Adipocyte (in vitro differentiated cells): ENCODE measurements at regions not wholly inside any gene's neighbourhood (a gene's known extent, or its start where the extent isn't known, plus 50 kb on each side); places are given as distances from the start of the nearest gene placed in this dataset.

Experiments
- DNase-seq: peaks from one replicate; pipeline ENCODE4 v3.0.0-alpha.2; 2015; ENCODE audit warnings: low read depth
- H3K27me3 ChIP-seq: replicated peaks from 2 replicates; pipeline ENCODE4 v1.7.0; 2013; ENCODE audit warnings: mild to moderate bottlenecking, low read length, moderate library complexity; ENCODE audit not compliant: control insufficient read depth, insufficient read depth
- H3K36me3 ChIP-seq: 2 replicates; pipeline ENCODE4 v1.7.0; 2013; ENCODE audit warnings: low read length, mild to moderate bottlenecking, moderate library complexity; ENCODE audit not compliant: control insufficient read depth, insufficient read depth, severe bottlenecking
- H3K4me1 ChIP-seq: 2 replicates; pipeline ENCODE4 v1.7.0; 2013; ENCODE audit warnings: mild to moderate bottlenecking, low read length, moderate library complexity; ENCODE audit not compliant: control insufficient read depth, insufficient read depth
- H3K4me3 ChIP-seq: 2 replicates; pipeline ENCODE4 v1.7.0; 2013; ENCODE audit warnings: mild to moderate bottlenecking, low read length, moderate library complexity
- H3K9ac ChIP-seq: 2 replicates; pipeline ENCODE4 v1.7.0; 2013; ENCODE audit warnings: mild to moderate bottlenecking, low read length, moderate library complexity
- H3K9me3 ChIP-seq: 2 replicates; pipeline ENCODE4 v1.7.0; 2013; ENCODE audit warnings: mild to moderate bottlenecking, low read length, moderate library complexity; ENCODE audit not compliant: control insufficient read depth

DNA sequence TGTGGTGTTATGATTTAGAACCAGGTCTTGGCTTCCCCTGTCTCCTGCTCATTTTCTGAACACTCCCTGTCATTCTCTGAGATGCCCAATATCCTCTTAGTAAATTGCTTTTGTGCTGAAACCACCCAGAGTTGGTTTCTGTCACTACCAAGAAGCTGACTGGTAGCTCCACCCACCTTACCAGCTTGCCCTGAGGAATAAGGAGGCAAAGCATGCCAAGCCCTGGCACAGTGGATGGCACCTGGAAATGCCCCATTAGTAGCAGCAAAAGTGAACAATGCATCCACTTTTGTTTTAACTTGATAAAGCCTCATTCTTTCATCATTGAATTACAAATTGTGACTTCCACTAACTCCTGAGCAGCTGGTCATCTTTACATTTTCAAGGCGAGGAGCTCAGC is 157.7 kb downstream of the CDC5L start:
- peaks cover 17% of the 10 kb centered on the region for H3K27me3 ChIP-seq
- no peak for DNase-seq
- H3K4me3 ChIP-seq, result no peak overlapping the region
- H3K4me1 ChIP-seq, result peaks cover 11% of the 10 kb centered on the region
- H3K36me3 ChIP-seq, result no peaks in the 10 kb centered on the region
- no peaks in the 10 kb centered on the region for H3K9me3 ChIP-seq
- no peak overlapping the region for H3K9ac ChIP-seq

DNA sequence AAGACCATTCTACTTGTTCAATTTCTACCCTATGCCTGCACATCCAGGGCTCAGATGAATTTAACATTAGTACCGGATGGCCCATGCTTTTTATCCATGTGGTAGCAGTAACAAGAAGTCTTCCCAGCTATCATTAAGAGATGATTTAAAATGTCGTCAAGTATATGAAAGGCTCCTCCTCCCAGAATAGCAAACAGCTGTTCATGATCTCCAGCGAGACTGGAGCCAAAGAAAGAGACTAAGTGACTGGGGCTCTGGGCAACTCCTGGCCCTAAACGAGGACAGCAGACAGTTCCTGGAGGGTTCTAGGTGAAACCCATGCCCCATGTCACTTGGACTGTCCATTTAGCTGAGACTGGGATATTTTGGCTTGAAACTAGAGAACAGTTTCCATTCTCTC is 160.8 kb downstream of the CDC5L start:
- no peak overlapping the region for H3K9ac ChIP-seq
- no peaks in the 10 kb centered on the region for H3K9me3 ChIP-seq

DNA sequence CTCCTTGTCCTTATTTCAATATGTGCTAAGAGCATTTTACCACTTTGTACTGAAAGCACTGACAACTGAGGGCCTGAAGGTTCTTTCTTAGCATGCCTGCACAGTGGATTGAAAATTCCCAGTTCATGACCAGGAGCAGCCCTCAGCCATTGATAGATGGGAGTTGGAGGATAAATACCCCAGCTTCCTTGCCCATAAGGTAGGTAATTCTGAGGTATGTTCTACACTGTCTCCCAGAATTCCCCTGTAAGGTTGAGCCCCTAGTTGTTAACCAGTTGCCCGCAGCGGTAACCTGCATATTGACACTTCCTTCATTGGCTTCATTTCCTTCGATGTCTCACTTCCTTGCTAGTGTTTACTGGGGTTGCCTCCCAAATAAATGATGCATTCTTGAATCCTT is 162.0 kb downstream of the CDC5L start:
- peaks cover 41% of the 10 kb centered on the region for H3K27me3 ChIP-seq
- no peaks in the 10 kb centered on the region for H3K4me1 ChIP-seq
- no peak for DNase-seq
- no peak overlapping the region for H3K9ac ChIP-seq
- no peaks in the 10 kb centered on the region for H3K36me3 ChIP-seq
- H3K4me3 ChIP-seq, result no peak overlapping the region
- H3K9me3 ChIP-seq, result no peaks in the 10 kb centered on the region

More for the DNA sequence above, 160.8 kb downstream of the CDC5L start:
- peaks cover 35% of the 10 kb centered on the region for H3K27me3 ChIP-seq
- no peaks in the 10 kb centered on the region for H3K4me1 ChIP-seq
- no peak overlapping the region for H3K4me3 ChIP-seq
- no peak for DNase-seq
- H3K36me3 ChIP-seq, result no peaks in the 10 kb centered on the region

DNA sequence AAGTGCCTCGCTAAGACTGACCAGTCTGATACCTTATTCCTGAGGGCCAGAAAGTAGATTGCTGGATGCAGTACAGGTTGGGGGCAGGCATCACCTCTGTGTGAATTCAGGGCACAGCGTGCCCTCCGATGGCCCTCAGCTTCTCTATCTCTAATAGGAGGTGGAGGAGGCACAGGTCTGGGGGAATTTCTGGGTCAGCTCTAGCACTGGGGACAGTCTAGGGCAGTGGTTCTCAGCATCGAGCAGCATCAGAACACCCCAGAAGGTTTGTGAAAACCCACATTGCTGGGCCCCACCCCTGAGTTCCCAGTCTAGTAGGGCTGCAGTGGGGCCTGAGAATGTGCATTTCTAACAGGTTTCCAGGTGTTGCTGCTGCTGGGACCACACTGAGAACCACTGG is 166.7 kb downstream of the CDC5L start:
- no peaks in the 10 kb centered on the region for H3K9me3 ChIP-seq
- DNase-seq, result no peak
- no peaks in the 10 kb centered on the region for H3K36me3 ChIP-seq
- H3K4me1 ChIP-seq, result peaks cover 7% of the 10 kb centered on the region
- no peak overlapping the region for H3K9ac ChIP-seq
- no peak overlapping the region for H3K4me3 ChIP-seq
- H3K27me3 ChIP-seq, result peaks cover 60% of the 10 kb centered on the region

DNA sequence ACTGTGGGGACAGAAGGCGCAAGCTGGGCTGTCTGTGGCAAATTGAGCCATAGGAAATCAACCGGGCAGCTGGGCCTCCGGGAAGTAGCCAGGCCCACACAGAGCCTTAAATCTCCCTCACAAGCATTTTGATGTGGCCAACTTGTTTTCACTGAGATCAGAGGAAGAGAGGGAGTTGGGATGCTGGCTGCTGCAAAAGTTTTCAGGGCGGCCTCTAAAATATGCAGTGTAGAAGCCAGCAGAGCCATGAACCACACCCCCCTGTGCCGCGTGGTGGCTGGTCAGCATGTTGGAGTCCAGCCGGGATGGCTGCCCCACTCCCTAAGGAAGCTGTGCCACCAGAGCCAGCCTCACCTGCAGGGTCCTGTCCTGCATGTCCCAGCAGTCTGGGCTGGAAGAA is 167.4 kb downstream of the CDC5L start:
- DNase-seq, result no peak
- Histone ChIP-seq H3K4me1 (peaks cover 12% of the 10 kb centered on the region), H3K4me3 (no peak overlapping the region), H3K9ac (no peak overlapping the region), H3K36me3 (no peaks in the 10 kb centered on the region), H3K27me3 (peaks cover 60% of the 10 kb centered on the region), H3K9me3 (no peaks in the 10 kb centered on the region)

DNA sequence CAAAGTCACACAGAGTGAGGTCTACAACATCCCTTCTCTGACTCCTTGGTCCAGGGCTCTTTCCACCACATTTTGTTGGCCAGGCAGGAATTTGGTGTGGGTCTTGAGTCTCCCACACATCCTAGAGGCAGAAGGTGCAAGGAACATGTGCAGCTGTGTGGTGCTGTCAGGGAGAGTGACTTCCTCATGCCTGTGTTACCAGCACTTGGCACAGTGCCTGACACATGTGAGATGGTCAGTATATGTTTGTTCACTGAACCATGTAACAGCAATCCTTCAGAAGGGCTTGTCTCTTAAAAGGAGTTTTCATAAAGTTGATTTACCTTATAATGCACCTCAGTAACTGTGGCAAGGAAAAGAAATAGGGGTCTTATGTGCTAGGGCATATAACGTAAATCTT is 168.5 kb downstream of the CDC5L start:
- Histone ChIP-seq H3K36me3 (no peaks in the 10 kb centered on the region), H3K4me1 (peaks cover 12% of the 10 kb centered on the region), H3K4me3 (no peak overlapping the region), H3K9ac (no peak overlapping the region), H3K9me3 (no peaks in the 10 kb centered on the region), H3K27me3 (peaks cover 57% of the 10 kb centered on the region)
- no peak for DNase-seq

DNA sequence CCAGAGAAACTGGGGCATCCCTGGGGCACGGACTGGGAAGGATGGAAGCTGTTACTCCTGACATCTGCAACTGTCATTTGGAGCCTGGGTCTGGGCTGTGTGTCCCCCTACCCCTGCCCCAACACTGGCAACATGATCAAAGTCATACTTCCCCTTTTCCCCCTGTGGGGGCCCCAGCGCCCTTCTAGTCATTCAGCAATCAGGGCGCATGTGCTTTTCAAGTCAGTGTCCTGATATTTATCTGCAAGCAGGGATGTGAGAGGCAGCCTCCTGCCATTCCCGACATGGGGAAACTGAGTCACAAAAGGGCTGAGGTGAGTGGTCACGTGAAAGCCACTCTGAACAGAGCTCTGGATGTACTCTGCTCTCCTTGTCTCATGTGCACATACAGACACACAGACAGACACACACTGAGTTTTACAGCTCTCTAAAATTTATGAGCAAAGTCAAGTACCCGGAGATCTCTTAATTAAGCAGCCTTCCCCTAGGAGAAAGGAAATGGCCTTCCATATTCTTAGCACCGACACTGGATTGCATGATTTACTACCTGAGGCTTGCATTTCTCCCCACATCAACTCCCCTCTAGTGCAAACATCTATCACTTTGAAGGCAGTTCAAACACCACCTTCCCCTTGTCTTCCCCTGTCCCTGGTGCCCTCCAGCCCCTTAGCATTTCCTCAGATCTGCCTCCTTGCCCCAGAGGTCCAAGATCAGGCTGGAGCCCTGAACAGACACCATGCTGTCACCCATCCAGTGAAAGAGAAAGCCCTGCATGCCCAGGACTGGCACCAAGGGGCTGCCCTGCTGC is 170.7 kb downstream of the CDC5L start:
- peaks cover 53% of the 10 kb centered on the region for H3K27me3 ChIP-seq
- H3K4me3 ChIP-seq, result no peak overlapping the region
- H3K9ac ChIP-seq, result no peak overlapping the region
- H3K4me1 ChIP-seq, result peaks cover 12% of the 10 kb centered on the region
- no peaks in the 10 kb centered on the region for H3K36me3 ChIP-seq
- no peak for DNase-seq
- no peaks in the 10 kb centered on the region for H3K9me3 ChIP-seq

DNA sequence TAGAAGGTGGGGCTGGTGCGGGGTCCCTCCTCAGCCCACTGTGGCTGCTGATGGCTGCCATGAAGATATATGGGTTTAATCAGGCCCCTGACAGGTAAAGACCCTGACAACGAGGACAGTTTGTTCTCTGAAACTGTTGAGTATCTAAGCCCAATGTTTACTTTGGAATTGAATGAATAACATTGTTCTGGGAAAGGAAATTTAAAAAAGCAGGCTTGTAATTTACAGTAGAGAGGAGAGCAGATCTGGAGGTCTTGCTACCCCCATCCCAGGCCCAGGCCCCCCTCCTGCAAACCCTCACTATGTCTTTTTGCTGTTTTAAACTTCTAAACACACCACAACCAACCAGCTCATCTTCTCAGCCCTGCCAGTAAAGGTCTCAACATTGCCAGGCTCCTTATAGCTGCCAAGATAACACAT is 171.3 kb downstream of the CDC5L start:
- peak; percentile 42 for DNase-seq
- peaks cover 51% of the 10 kb centered on the region for H3K27me3 ChIP-seq
- peaks cover 12% of the 10 kb centered on the region for H3K4me1 ChIP-seq
- H3K36me3 ChIP-seq, result no peaks in the 10 kb centered on the region
- H3K9me3 ChIP-seq, result no peaks in the 10 kb centered on the region
- H3K4me3 ChIP-seq, result no peak overlapping the region
- no peak overlapping the region for H3K9ac ChIP-seq

DNA sequence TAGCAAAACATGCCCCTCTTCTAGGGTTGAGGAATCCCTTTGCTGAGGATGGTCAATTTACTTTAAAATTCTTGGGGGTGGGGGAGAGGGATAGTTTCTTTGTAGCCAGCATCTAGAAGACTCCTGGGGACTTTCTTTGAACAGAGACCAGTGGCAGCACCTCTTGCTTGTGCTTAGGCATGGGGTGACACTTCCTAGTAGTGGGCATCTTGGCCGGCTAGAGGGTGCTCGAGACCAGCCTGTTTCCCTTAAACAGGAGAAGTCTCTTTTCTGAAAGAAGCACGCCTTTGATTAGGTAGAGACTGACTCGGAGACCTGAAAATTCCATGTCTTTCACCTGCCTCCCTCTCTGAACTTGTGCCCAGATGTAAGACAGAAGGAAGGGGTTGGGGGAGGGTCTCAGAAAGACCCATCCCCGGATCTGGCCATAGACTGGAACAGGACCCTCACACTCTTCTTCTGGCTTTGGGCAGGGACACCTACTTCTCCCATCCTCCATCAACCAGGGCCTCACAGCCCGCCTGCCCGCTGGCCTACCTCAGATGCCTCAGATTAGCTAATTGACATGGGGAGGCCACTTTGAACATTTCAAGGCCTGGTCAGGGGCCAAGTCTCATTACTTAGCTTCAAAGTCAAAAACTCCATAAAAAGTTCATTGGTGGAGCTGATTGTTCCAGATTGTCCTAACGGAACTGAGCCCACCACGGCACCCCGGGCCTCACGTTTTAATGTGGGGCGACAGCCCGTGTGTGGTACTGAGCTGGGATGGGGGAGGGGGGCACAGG is 172.2 kb downstream of the CDC5L start:
- Histone ChIP-seq H3K36me3 (no peaks in the 10 kb centered on the region), H3K4me3 (no peak overlapping the region), H3K9ac (no peak overlapping the region), H3K27me3 (peaks cover 47% of the 10 kb centered on the region), H3K4me1 (peaks cover 12% of the 10 kb centered on the region), H3K9me3 (no peaks in the 10 kb centered on the region)
- no peak for DNase-seq

DNA sequence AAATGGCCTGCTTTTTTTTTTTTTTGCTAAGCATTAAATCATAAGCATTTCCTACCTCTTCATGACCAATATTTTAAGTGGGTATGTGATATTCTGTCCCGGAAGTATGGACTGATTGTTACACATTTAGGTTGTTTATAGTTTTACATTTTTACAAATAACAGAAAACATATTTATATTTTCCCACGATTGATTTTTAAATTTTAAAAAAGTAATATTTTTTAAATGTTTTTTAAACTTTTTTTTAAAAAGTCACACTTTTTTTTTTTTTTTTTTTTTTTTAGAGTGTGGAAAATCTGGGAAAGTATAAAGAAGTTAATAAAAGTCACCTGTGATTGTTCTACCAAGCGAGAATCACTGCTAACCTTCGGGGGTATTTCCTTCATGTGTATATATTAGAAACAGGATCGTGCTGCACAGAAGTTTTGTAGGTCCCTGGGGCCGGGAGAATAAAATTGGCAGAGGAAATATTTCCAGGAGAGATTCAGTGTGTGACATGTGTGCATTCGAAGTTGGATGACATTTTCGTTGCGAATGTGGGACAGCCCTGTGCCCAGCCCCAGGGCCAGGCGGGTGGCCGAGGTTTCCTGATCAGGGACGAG is 173.1 kb downstream of the CDC5L start:
- DNase-seq, result no peak
- no peak overlapping the region for H3K9ac ChIP-seq
- H3K4me1 ChIP-seq, result peaks cover 12% of the 10 kb centered on the region
- no peaks in the 10 kb centered on the region for H3K36me3 ChIP-seq
- H3K27me3 ChIP-seq, result peaks cover 47% of the 10 kb centered on the region
- H3K4me3 ChIP-seq, result no peak overlapping the region
- no peaks in the 10 kb centered on the region for H3K9me3 ChIP-seq

DNA sequence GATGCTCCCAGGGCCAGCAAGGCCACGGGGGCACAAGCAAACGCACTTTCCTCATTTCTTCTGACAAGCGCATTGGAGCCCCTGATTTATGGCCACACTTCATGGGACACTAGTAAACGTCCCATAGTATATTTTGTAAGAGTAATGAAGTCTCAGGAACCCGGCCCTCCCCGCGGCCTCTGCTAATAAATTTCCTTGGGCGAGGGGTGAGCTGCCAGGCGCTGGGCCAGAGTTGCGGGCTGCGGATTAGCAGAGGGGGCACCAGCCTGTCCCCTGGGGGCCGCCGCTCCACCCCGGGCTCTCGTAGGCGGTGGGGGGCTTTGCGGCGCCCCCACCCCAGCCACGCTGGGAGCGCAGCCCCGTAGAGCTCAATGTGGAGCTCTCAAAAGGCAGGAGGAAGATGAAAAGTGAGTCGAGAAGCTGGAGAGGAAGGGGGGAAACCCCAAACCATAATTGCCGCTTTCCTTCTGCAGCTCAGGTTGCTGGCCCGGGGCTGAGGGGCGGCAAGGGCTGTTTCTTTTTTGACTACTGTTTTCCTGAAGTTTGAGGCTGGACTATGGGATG is 173.6 kb downstream of the CDC5L start:
- peaks cover 42% of the 10 kb centered on the region for H3K27me3 ChIP-seq
- no peak overlapping the region for H3K4me3 ChIP-seq
- no peak overlapping the region for H3K9ac ChIP-seq
- no peak for DNase-seq
- H3K4me1 ChIP-seq, result peaks cover 12% of the 10 kb centered on the region
- H3K36me3 ChIP-seq, result no peaks in the 10 kb centered on the region
- no peaks in the 10 kb centered on the region for H3K9me3 ChIP-seq
